ENCODE measurements at regions not wholly inside any gene's neighbourhood (a gene's known extent, or its start where the extent isn't known, plus 50 kb on each side); places are given as distances from the start of the nearest gene placed in this dataset.

GRCh38 chr4:125956276-125956675 lies 641.5 kb downstream of the FAT4 start:
- no peak for DNase-seq

- no peak for DNase-seq
Observed at GRCh38 chr4:125958519-125958918, 643.8 kb downstream of the FAT4 start.

- DNase-seq: no peak
Observed at GRCh38 chr4:125961626-125962025, 646.9 kb downstream of the FAT4 start.

GRCh38 chr4:125975861-125976397 lies 661.2 kb downstream of the FAT4 start:
- no peak for DNase-seq

- no peak for DNase-seq
Observed at GRCh38 chr4:125979950-125980349, 665.2 kb downstream of the FAT4 start.

GRCh38 chr4:125983168-125983567 lies 668.4 kb downstream of the FAT4 start:
- no peak for DNase-seq

- DNase-seq: no peak
Observed at GRCh38 chr4:125985856-125986255, 671.1 kb downstream of the FAT4 start.

- DNase-seq: no peak
Observed at GRCh38 chr4:125986307-125986706, 671.6 kb downstream of the FAT4 start.

- DNase-seq: no peak
Observed at GRCh38 chr4:125988464-125988863, 673.7 kb downstream of the FAT4 start.

- no peak for DNase-seq
Observed at GRCh38 chr4:125991398-125991797, 676.6 kb downstream of the FAT4 start.

- DNase-seq: no peak
Observed at GRCh38 chr4:125992891-125993290, 678.1 kb downstream of the FAT4 start.

- no peak for DNase-seq
Observed at GRCh38 chr4:125994024-125994423, 679.3 kb downstream of the FAT4 start.

GRCh38 chr4:125994430-125994829 lies 679.7 kb downstream of the FAT4 start:
- DNase-seq: no peak

GRCh38 chr4:126004941-126005340 lies 690.2 kb downstream of the FAT4 start:
- no peak for DNase-seq

- no peak for DNase-seq
Observed at GRCh38 chr4:126007142-126007541, 692.4 kb downstream of the FAT4 start.

GRCh38 chr4:126012691-126013290 lies 698.0 kb downstream of the FAT4 start:
- DNase-seq: no peak

GRCh38 chr4:126018274-126018673 lies 703.5 kb downstream of the FAT4 start:
- DNase-seq: no peak

- no peak for DNase-seq
Observed at GRCh38 chr4:126023896-126024295, 709.1 kb downstream of the FAT4 start.

- DNase-seq: no peak
Observed at GRCh38 chr4:126027601-126028000, 712.8 kb downstream of the FAT4 start.

GRCh38 chr4:126028876-126029275 lies 714.1 kb downstream of the FAT4 start:
- no peak for DNase-seq

- no peak for DNase-seq
Observed at GRCh38 chr4:126037231-126037630, 722.5 kb downstream of the FAT4 start.

GRCh38 chr4:126038502-126039144 lies 723.9 kb downstream of the FAT4 start:
- DNase-seq: no peak

GRCh38 chr4:126046081-126046614 lies 731.4 kb downstream of the FAT4 start:
- no peak for DNase-seq

- no peak for DNase-seq
Observed at GRCh38 chr4:126047114-126047513, 732.4 kb downstream of the FAT4 start.

All from suppressor macrophage treated with lipopolysaccharide for 1 hour (primary cell).